BLaER1 treated with 17β-estradiol and CSF1 and Interleukin-3, amounts not matched to agents 10 nM and 100 nM (cell line): ENCODE measurements at regions not wholly inside any gene's neighbourhood (a gene's known extent, or its start where the extent isn't known, plus 50 kb on each side); places are given as distances from the start of the nearest gene placed in this dataset.

ENCODE experiments used
- H3K27ac ChIP-seq, 11 experiments: shearing (Covaris generic); formaldehyde crosslinking; 2 replicates each; pipeline ENCODE4 v1.8.1; 2022
- H3K27me3 ChIP-seq, 11 experiments: shearing (Covaris generic); formaldehyde crosslinking; 2 replicates each; pipeline ENCODE4 v1.8.1; 2022
- H3K36me3 ChIP-seq, 11 experiments: shearing (Covaris generic); formaldehyde crosslinking; 2 replicates each; pipeline ENCODE4 v1.8.1; 2022
- H3K4me1 ChIP-seq, 10 experiments: shearing (Covaris generic); formaldehyde crosslinking; 2 replicates each; pipeline ENCODE4 v1.8.1; 2022
- H3K4me2 ChIP-seq, 11 experiments: shearing (Covaris generic); formaldehyde crosslinking; 2 replicates each; pipeline ENCODE4 v1.8.1; 2022
- H3K4me3 ChIP-seq, 10 experiments: shearing (Covaris generic); formaldehyde crosslinking; 2 replicates each; pipeline ENCODE4 v1.8.1; 2022
- H3K9ac ChIP-seq, 11 experiments: shearing (Covaris generic); formaldehyde crosslinking; 2 replicates each; pipeline ENCODE4 v1.8.1; 2022
- H3K9me3 ChIP-seq, 11 experiments: shearing (Covaris generic); formaldehyde crosslinking; replicated peaks in 1 of 11; 2 replicates each; pipeline ENCODE4 v1.8.1; 2022
- H4K20me1 ChIP-seq, 11 experiments: shearing (Covaris generic); formaldehyde crosslinking; 2 replicates each; pipeline ENCODE4 v1.8.1; 2022
- Cebpa-rat ChIP-seq, 11 experiments: shearing (Covaris generic); IDR thresholded peaks; 2 replicates each; pipeline ENCODE4 v1.8.1; 2022

GRCh38 chr3:13266005-13266404, 154.1 kb downstream of the NUP210 start:
- Histone ChIP-seq H3K27ac (peak overlapping the region in 2 of 11 experiments; percentile 17 to 24; a peak in 2 of 22 replicates), H3K4me3 (no peak overlapping the region), H3K9me3 (peaks cover 8 to 24% (median 14%) of the 10 kb centered on the region in 11 experiments), H4K20me1 (peaks cover 0 to 21% (median 0%) of the 10 kb centered on the region in 11 experiments; a peak in 2 of 22 replicates), H3K4me2 (peak overlapping the region; percentile 42 to 84 (median 72)), H3K36me3 (no peaks in the 10 kb centered on the region), H3K9ac (peak overlapping the region in 4 of 11 experiments; percentile 5 to 51 (median 24); a peak in 4 of 22 replicates), H3K27me3 (peaks cover 0 to 11% (median 0%) of the 10 kb centered on the region in 11 experiments; a peak in 2 of 22 replicates), H3K4me1 (peaks cover 29 to 87% (median 86%) of the 10 kb centered on the region in 10 experiments)
- TF ChIP-seq Cebpa-rat (IDR thresholded peaks at IDR 0.05), result no peak

GRCh38 chr3:13265507-13265906, 154.6 kb downstream of the NUP210 start:
- Histone ChIP-seq H3K9me3 (peaks cover 8 to 21% (median 13%) of the 10 kb centered on the region in 11 experiments), H3K36me3 (no peaks in the 10 kb centered on the region), H3K27ac (peak overlapping the region in 1 of 11 experiments; percentile 59; a peak in 1 of 22 replicates), H3K4me2 (peak overlapping the region in 9 of 11 experiments; percentile 60 to 84 (median 81); a peak in 17 of 22 replicates), H3K4me3 (no peak overlapping the region), H3K9ac (no peak overlapping the region), H3K27me3 (peaks cover 0 to 11% (median 0%) of the 10 kb centered on the region in 11 experiments; a peak in 2 of 22 replicates), H4K20me1 (peaks cover 0 to 21% (median 0%) of the 10 kb centered on the region in 11 experiments; a peak in 2 of 22 replicates), H3K4me1 (peaks cover 29 to 92% (median 91%) of the 10 kb centered on the region in 10 experiments)
- TF ChIP-seq Cebpa-rat (IDR thresholded peaks at IDR 0.05), result no peak

GRCh38 chr3:13265016-13265415, 155.1 kb downstream of the NUP210 start:
- peaks cover 0 to 21% (median 0%) of the 10 kb centered on the region in 11 experiments; a peak in 2 of 22 replicates for H4K20me1 ChIP-seq
- no peak overlapping the region for H3K4me3 ChIP-seq
- peak overlapping the region in 2 of 11 experiments; percentile 59 to 62; a peak in 3 of 22 replicates for H3K27ac ChIP-seq
- peaks cover 29 to 97% (median 96%) of the 10 kb centered on the region in 10 experiments for H3K4me1 ChIP-seq
- TF ChIP-seq Cebpa-rat (IDR thresholded peaks at IDR 0.05), result no peak
- no peaks in the 10 kb centered on the region for H3K36me3 ChIP-seq
- peaks cover 0 to 11% (median 0%) of the 10 kb centered on the region in 11 experiments; a peak in 2 of 22 replicates for H3K27me3 ChIP-seq
- H3K9ac ChIP-seq, result no peak overlapping the region; a peak in 4 of 22 replicates
- peak overlapping the region in 9 of 11 experiments; percentile 69 to 84 (median 81); a peak in 17 of 22 replicates for H3K4me2 ChIP-seq
- H3K9me3 ChIP-seq, result peaks cover 4 to 16% (median 8%) of the 10 kb centered on the region in 11 experiments; a peak in 21 of 22 replicates

- Histone ChIP-seq H3K4me3 (no peak overlapping the region), H3K4me2 (peak overlapping the region; percentile 49 to 84 (median 76); a peak in 21 of 22 replicates), H3K36me3 (no peaks in the 10 kb centered on the region), H3K27ac (peak overlapping the region in 7 of 11 experiments; percentile 19 to 67 (median 55); a peak in 7 of 22 replicates), H3K9ac (peak overlapping the region in 6 of 11 experiments; percentile 31 to 66 (median 48); a peak in 9 of 22 replicates), H3K9me3 (peaks cover 0 to 10% (median 3%) of the 10 kb centered on the region in 11 experiments; a peak in 12 of 22 replicates), H3K27me3 (peaks cover 0 to 11% (median 0%) of the 10 kb centered on the region in 11 experiments; a peak in 2 of 22 replicates), H3K4me1 (peaks cover 29 to 100% (median 97%) of the 10 kb centered on the region in 10 experiments), H4K20me1 (peaks cover 0 to 21% (median 0%) of the 10 kb centered on the region in 11 experiments; a peak in 2 of 22 replicates)
- no peak for TF ChIP-seq Cebpa-rat (IDR thresholded peaks at IDR 0.05)
Observed at GRCh38 chr3:13264468-13264795, 155.7 kb downstream of the NUP210 start.

DNA sequence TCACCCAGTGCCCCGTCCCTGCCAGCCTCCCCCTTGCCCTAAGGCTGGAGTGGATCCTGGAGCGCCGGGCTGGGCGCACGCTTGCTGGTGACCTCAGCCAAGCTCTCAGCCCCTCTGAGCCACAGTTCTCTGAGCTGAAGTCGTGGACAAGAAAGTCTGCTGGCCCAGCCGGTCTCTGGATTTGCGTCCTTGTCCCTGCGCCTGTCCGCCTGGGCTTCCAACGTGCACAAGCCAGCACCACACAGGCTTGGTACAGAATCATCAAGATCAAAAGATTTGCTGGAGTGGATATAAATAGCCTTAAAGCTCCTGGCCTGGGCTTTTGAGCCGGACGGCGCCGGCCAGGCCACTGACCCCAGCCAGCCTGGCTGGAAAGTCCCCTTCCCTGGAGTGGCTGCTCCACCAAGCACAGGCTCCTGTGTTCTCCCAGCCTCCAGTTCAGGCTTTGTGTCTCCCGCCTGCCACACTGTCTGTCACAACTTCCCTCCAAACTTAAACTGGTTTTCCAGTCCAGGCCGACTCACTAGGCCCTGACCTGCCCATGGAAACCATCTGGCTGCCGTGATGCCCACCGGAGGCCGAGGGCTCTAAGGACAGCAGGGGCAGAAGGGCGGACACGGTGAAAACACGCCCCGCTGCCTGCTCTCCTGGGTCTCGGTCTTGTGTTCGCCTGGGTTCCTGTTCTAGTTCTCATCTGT, 156.2 kb downstream of the NUP210 start:
- Histone ChIP-seq H3K4me1 (peaks cover 29 to 99% (median 91%) of the 10 kb centered on the region in 10 experiments), H3K9ac (peak overlapping the region in 10 of 11 experiments; percentile 11 to 66 (median 34); a peak in 15 of 22 replicates), H3K27ac (peak overlapping the region in 8 of 11 experiments; percentile 3 to 67 (median 47); a peak in 15 of 22 replicates), H3K9me3 (peaks cover 0 to 7% (median 0%) of the 10 kb centered on the region in 11 experiments; a peak in 7 of 22 replicates), H3K27me3 (peaks cover 0 to 11% (median 0%) of the 10 kb centered on the region in 11 experiments; a peak in 2 of 22 replicates), H4K20me1 (peaks cover 0 to 21% (median 0%) of the 10 kb centered on the region in 11 experiments; a peak in 2 of 22 replicates), H3K4me2 (peak overlapping the region; percentile 49 to 84 (median 76)), H3K36me3 (no peaks in the 10 kb centered on the region), H3K4me3 (no peak overlapping the region)
- no peak for TF ChIP-seq Cebpa-rat (IDR thresholded peaks at IDR 0.05)

DNA sequence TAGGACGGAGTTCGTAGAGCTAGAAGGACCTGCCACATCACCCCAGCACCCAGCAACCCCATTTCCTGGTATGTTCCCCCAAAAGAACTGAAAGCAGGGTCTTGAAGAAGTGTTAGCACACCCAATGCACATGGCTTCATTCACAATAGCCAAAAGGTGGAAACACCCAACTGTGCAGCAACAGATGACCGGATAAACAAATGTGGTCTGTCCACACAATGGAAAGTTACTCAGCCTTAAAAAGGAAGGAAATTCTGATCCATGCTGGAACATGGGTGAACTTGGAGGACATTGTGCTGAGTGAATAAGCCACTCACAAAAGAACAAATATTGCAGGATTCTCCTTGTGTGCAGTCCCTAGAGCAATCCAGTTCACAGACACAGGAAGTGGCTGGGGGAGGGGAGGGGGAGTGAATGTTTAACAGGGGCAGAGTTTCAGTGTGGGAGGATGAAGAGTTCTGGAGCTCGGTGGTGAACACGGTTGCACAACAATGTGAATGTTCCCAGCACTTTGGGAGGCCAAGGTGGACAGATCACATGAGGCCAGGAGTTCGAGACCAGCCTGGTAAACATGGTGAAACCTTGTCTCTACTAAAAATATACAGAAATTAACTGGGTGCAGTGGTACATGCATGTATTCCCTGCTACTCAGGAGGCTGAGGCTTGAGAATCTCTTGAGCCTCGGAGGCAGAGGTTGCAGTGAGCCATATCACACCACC, 157.5 kb downstream of the NUP210 start:
- H3K27me3 ChIP-seq, result peaks cover 0 to 11% (median 0%) of the 10 kb centered on the region in 11 experiments; a peak in 2 of 22 replicates
- peaks cover 0 to 7% (median 0%) of the 10 kb centered on the region in 11 experiments; a peak in 7 of 22 replicates for H3K9me3 ChIP-seq
- no peaks in the 10 kb centered on the region for H3K36me3 ChIP-seq
- no peak overlapping the region for H3K4me3 ChIP-seq
- peaks cover 29 to 89% (median 79%) of the 10 kb centered on the region in 10 experiments for H3K4me1 ChIP-seq
- peak overlapping the region; percentile 31 to 84 (median 76) for H3K4me2 ChIP-seq
- peak overlapping the region in 8 of 11 experiments; percentile 4 to 67 (median 32); a peak in 10 of 22 replicates for H3K27ac ChIP-seq
- peak in 6 of 11 experiments; percentile 24 to 69 (median 48); a peak in 5 of 22 replicates for TF ChIP-seq Cebpa-rat (IDR thresholded peaks at IDR 0.05)
- H3K9ac ChIP-seq, result 0 out of 22 replicates have a peak overlapping the region, but pooled peaks of 1 of the 11 experiments have one; percentile 38
- peaks cover 0 to 21% (median 0%) of the 10 kb centered on the region in 11 experiments; a peak in 2 of 22 replicates for H4K20me1 ChIP-seq

- H3K4me3 ChIP-seq, result no peak overlapping the region
- peaks cover 29 to 87% (median 74%) of the 10 kb centered on the region in 10 experiments for H3K4me1 ChIP-seq
- peaks cover 0 to 11% (median 0%) of the 10 kb centered on the region in 11 experiments; a peak in 2 of 22 replicates for H3K27me3 ChIP-seq
- TF ChIP-seq Cebpa-rat (IDR thresholded peaks at IDR 0.05), result no peak
- H3K4me2 ChIP-seq, result peak overlapping the region; percentile 31 to 84 (median 76); a peak in 20 of 22 replicates
- peaks cover 0 to 7% (median 0%) of the 10 kb centered on the region in 11 experiments; a peak in 7 of 22 replicates for H3K9me3 ChIP-seq
- H3K9ac ChIP-seq, result no peak overlapping the region
- H3K27ac ChIP-seq, result peak overlapping the region in 5 of 11 experiments; percentile 4 to 62 (median 24); a peak in 4 of 22 replicates
- H4K20me1 ChIP-seq, result peaks cover 0 to 21% (median 0%) of the 10 kb centered on the region in 11 experiments; a peak in 2 of 22 replicates
- no peaks in the 10 kb centered on the region for H3K36me3 ChIP-seq
Observed at GRCh38 chr3:13261892-13262291, 158.2 kb downstream of the NUP210 start.
